ENCODE measurements at regions not wholly inside any gene's neighbourhood (a gene's known extent, or its start where the extent isn't known, plus 50 kb on each side); places are given as distances from the start of the nearest gene placed in this dataset.

- in situ Hi-C loops (cut with HindIII; ENCODE audit: low pct_unique_long_range_greater_than_20kb, low sequenced_read_pairs) (no loop called here), intact Hi-C loops (cut with micrococcal nuclease; ENCODE audit: unreplicated experiment) (no loop called here)
- CTCF ChIA-PET, result no interaction called here
- no peaks in the 10 kb centered on the region for H3K9me3 ChIP-seq (ENCODE audit: control insufficient read depth, insufficient read depth, low read depth, low read length)
- H3K4me1 ChIP-seq (ENCODE audit: control insufficient read depth, insufficient read depth, low read length), result no peaks in the 10 kb centered on the region
- no peaks in the 10 kb centered on the region; the same call in 1 of the 2 replicates for H3K27me3 ChIP-seq (ENCODE audit: control insufficient read depth, insufficient read depth, low read length)
- H3K36me3 ChIP-seq (ENCODE audit: control insufficient read depth, insufficient read depth, low read length), result no peaks in the 10 kb centered on the region
- TF ChIP-seq REST (IDR thresholded peaks at IDR 0.05; ENCODE audit: insufficient read depth in 1 of 2, low read depth in 2 of 2, low read length in 1 of 2) (no peak), SIN3A (IDR thresholded peaks at IDR 0.05; ENCODE audit: borderline replicate concordance, insufficient read depth, low read depth, low read length) (no peak), TCF7L2 (IDR thresholded peaks at IDR 0.05; ENCODE audit: low read depth, low read length) (no peak), CTCF (IDR thresholded peaks at IDR 0.05) (no peak), POLR2AphosphoS5 (IDR thresholded peaks at IDR 0.05; ENCODE audit: low read depth, low read length) (no peak)
- POLR2A ChIA-PET, result no interaction called here
- DNase-seq (ENCODE audit: low read depth, low spot score), result no peak
- ATAC-seq, result 0 out of 2 replicates have a peak, but pooled peaks have one; percentile 26
- BruUV-seq (replicated peaks), result no TSS peak
- no peak overlapping the region for H3K27ac ChIP-seq (ENCODE audit: low read length)
- H3K4me3 ChIP-seq (ENCODE audit: low read depth in 2 of 2, low read length in 2 of 2), result no peak overlapping the region
Measured at GRCh38 chr1:213380865-213381264, 329.8 kb downstream of the RPS6KC1 start.

- peak; percentile 50; the same call in 1 of the 2 replicates for ATAC-seq
Measured at GRCh38 chr1:213381572-213382084, 330.6 kb downstream of the RPS6KC1 start.

More at GRCh38 chr1:213381572-213382084, 330.6 kb downstream of the RPS6KC1 start:
- POLR2A ChIA-PET, result no interaction called here
- no peak for TF ChIP-seq SIN3A (IDR thresholded peaks at IDR 0.05; ENCODE audit: borderline replicate concordance, insufficient read depth, low read depth, low read length)
- no peak for TF ChIP-seq CTCF (IDR thresholded peaks at IDR 0.05)
- no peak for TF ChIP-seq REST (IDR thresholded peaks at IDR 0.05; ENCODE audit: insufficient read depth in 1 of 2, low read depth in 2 of 2, low read length in 1 of 2)
- TF ChIP-seq POLR2AphosphoS5 (IDR thresholded peaks at IDR 0.05; ENCODE audit: low read depth, low read length), result no peak
- TF ChIP-seq TCF7L2 (IDR thresholded peaks at IDR 0.05; ENCODE audit: low read depth, low read length), result no peak
- DNase-seq (ENCODE audit: low read depth, low spot score), result no peak
- intact Hi-C loops (cut with micrococcal nuclease; ENCODE audit: unreplicated experiment) (no loop called here), in situ Hi-C loops (cut with HindIII; ENCODE audit: low pct_unique_long_range_greater_than_20kb, low sequenced_read_pairs) (no loop called here)
- no peaks in the 10 kb centered on the region for H3K4me1 ChIP-seq (ENCODE audit: control insufficient read depth, insufficient read depth, low read length)
- H3K4me3 ChIP-seq (ENCODE audit: low read depth in 2 of 2, low read length in 2 of 2), result no peak overlapping the region
- CTCF ChIA-PET, result no interaction called here
- no peaks in the 10 kb centered on the region for H3K9me3 ChIP-seq (ENCODE audit: control insufficient read depth, insufficient read depth, low read depth, low read length)
- no peaks in the 10 kb centered on the region for H3K36me3 ChIP-seq (ENCODE audit: control insufficient read depth, insufficient read depth, low read length)
- no peak overlapping the region for H3K27ac ChIP-seq (ENCODE audit: low read length)
- no peaks in the 10 kb centered on the region; the same call in 1 of the 2 replicates for H3K27me3 ChIP-seq (ENCODE audit: control insufficient read depth, insufficient read depth, low read length)
- no TSS peak for BruUV-seq (replicated peaks)

Measured in Panc1 (cell line).